Activated T-helper 9 cell treated with anti-CD3 and anti-CD28 coated beads, Interleukin-2, amount 50 U/mL, for 16 hours (primary cell): ENCODE measurements at regions not wholly inside any gene's neighbourhood (a gene's known extent, or its start where the extent isn't known, plus 50 kb on each side); places are given as distances from the start of the nearest gene placed in this dataset.
"Not testable (repeated sequence)": the region's sequence is repeated elsewhere in the genome, so short reads cannot be mapped to it uniquely, and the experiment has no call there.

Experiments
- DNase-seq: peaks from one replicate; pipeline ENCODE4 v3.0.0-alpha.2; 2020; ENCODE audit warnings: low read depth

GRCh38 chrX:65331371-65331770 lies 203.2 kb downstream of the LAS1L start:
- no peak for DNase-seq

DNA sequence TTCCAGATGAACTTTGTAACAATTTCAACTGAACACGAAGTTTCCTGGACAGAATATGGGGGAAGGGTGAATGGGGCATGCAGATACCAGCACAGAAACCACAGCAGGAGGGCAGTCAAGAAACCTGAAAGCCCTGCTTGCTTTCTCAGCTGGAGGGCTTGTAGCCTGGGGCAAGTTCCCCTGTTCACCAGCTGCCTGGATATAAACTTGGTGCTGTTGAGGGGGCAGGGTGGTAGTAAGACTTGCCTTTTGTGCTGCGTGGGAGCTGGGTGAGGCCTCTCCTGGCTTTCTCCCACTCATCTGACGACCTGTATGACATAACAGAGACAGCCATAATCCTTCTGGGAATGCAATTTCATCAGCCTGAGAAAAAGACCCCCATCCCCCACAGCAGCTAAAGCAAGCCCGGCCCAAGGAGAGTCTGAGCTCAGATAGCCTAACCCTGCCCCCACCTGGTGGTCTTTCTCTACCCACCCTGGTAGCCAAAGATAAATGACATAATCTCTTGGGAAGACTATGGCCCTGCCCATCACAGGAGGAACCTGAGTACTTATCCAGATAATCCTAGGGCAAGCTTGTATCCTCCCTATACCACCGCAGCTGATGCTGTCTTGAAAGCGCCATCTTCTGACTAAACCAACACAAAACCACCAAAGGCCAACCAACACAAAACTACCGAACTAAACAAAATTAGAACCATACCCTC lies 234.3 kb downstream of the LAS1L start:
- DNase-seq = no peak

GRCh38 chrX:65282905-65283304 lies 251.7 kb downstream of the LAS1L start:
- not testable (repeated sequence) for DNase-seq

DNA sequence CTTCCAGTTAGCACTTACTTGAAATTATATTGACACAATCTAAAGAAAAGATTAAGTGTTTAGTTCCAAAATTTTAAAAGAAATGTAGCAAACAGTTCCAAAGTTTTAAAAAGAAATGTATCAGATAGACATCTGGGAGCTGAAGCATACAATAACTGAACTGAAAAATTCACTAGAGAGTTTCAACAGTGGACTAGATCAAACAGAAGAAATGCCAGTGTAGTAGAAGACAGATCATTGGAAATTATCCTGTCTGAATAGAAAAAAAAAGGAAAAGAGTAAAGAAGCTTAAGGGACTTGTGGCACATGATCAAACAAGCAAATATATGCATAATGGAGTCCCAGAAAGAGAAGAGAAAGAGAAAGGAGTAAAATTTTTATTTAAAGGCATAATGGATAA lies 261.4 kb downstream of the LAS1L start:
- DNase-seq = no peak

GRCh38 chrX:65266482-65266881 lies 268.1 kb downstream of the LAS1L start:
- no peak for DNase-seq

DNA sequence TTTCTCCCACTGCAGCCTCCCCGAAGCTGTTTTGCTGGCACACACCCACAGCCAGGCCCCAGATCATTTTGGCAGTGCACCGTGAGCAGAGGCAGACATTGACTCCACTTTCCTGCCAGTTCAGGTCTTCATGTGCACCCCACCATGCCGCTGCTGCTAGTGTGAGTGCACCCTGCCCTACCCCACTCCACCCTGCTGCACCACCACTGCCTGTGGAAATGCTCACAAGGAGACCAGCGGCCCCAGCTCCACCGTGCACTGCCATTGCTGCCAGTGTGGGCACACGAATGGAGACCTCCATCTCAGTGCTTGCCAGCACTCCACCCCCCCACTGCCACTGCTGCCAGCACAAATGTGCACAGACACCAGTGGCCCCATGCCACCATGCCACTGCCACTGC lies 277.6 kb upstream of the ZC4H2 start:
- no peak for DNase-seq

DNA sequence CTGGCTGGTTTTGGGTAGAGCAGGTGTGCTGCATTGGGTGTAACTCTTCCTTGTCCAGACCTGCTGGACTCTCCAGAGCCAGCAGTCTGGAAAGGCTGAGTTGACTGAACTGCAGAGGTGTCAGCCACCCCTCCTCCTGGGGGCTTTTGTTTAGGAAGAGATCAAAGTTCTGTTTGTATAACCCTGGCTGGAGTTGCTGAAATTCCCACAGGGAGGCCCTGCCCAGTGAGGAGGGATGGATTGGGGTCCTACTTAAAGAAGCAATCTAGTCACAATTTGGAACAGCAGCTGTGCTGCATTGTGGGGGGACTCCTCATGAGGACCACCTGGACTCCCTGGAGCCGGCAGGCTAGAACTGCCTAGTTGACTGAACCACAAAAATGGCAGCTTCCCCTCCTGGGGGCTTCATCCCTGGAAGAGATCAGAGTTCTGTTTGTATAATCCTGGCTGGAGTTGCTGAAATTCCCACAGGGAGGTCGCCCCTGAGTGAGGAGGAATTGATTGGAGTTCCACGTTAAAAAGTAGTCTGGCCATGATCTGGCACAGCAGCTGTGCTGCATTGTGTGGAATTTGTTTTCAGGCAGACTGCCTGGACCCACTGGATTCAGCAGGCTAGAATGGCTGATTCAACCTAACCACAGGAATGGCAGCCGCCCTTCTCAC lies 264.9 kb upstream of the ZC4H2 start:
- no peak for DNase-seq

GRCh38 chrX:65203545-65203944 lies 227.3 kb upstream of the ZC4H2 start:
- DNase-seq = no peak

- no peak for DNase-seq
Observed at GRCh38 chrX:65196758-65197360, 220.6 kb upstream of the ZC4H2 start.

- DNase-seq = no peak
Observed at GRCh38 chrX:65195621-65196020, 219.4 kb upstream of the ZC4H2 start.

GRCh38 chrX:65194547-65194946 lies 218.3 kb upstream of the ZC4H2 start:
- no peak for DNase-seq

- DNase-seq = not testable (repeated sequence)
Observed at GRCh38 chrX:65163325-65163724, 187.1 kb upstream of the ZC4H2 start.

GRCh38 chrX:65148232-65148631 lies 172.0 kb upstream of the ZC4H2 start:
- no peak for DNase-seq

GRCh38 chrX:65136424-65136823 lies 160.2 kb upstream of the ZC4H2 start:
- DNase-seq = no peak

DNA sequence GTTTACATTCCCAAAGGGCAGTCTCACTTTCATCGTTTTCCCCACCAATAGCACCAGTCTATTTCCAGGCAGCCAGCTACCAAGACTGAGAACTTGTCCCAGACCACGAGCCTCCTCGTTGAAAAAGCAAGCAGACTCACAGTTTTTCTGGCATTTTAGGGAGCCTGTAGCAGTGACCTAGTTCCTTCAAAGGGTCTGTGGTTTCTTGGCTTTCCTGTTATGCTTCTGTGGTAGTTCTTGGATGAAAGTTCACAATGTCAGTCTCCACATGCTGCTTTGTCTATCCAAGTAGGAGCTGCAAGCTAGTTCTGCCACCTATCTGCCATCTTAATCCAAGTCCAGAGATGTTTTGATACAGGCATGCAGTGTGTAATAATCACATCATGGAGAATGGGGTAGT lies 151.6 kb upstream of the ZC4H2 start:
- no peak for DNase-seq

- no peak for DNase-seq
Observed at GRCh38 chrX:65098851-65099250, 122.6 kb upstream of the ZC4H2 start.

DNA sequence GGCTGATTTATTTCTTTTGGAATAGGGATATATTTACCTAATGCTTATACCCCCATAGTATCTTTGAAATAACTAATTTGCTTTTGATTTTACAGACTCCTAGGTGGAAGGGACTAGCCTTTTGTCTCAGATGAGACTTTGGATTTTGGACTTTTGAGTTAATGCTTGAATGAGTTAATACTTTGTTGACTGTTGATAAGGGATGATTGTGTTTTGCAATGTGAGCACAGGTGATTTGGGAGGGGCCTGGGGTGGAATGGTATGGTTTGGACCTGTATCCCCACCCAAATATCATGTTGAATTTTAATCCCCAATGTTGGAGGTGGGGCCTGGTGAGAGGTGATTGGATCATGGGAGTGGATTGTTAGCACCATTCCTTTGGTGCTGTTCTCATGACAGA lies 117.4 kb upstream of the ZC4H2 start:
- DNase-seq = no peak

GRCh38 chrX:65073233-65073632 lies 97.0 kb upstream of the ZC4H2 start:
- DNase-seq = no peak

DNA sequence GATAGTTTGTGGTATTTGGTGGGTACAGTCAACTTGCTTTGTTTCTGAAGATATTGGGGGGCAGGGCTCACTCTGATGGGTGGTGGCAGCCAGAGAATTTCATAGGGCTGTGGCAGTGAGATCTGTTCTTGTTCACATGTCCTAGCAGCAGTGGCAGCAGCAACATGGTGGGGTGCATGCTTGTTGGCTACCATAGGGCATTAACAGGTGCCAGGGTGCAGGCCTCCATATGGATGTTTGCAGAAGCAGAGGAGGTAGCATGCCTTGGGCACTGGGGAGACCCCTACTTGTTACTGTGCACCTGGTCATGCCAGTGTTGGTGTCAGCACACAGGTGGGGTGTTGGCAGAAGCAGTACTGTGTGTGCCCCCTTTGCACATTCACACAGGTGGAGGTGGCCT lies 96.3 kb upstream of the ZC4H2 start:
- DNase-seq = no peak

DNA sequence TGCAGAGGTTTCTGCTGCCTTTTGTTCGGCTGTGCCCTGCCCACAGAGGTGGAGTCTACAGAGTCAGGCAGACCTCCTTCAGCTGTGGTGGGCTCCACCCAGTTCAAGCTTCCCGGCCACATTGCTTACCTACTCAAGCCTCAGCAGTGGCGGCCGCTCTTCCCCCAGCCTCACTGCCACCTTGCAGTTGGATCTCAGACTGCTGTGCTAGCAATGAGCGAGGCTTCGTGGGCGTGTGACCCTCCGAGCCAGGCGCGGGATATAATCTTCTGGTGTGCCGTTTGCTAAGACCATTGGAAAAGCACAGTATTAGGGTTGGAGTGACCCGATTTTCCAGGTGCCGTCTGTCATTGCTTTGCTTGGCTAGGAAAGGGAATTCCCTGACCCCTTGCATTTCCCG lies 82.4 kb upstream of the ZC4H2 start:
- not testable (repeated sequence) for DNase-seq

GRCh38 chrX:65045001-65045400 lies 68.8 kb upstream of the ZC4H2 start:
- DNase-seq = no peak

DNA sequence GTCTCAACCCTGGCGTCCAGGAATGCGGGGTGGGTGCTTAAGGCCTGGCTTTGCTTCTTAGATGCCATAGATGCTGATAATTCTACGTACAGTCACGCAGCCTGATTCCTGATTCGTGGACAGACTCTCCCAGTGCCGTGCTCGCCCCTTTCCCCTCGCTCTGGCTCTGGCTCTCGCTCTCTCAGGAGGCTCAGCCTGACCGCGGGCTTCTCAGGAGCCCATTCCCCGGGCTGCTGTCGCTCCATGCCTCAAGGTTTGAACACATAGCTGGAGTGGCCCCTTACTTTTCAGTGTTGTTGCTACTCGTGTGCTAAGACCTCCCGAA lies 59.2 kb upstream of the ZC4H2 start:
- DNase-seq = peak; percentile 1

DNA sequence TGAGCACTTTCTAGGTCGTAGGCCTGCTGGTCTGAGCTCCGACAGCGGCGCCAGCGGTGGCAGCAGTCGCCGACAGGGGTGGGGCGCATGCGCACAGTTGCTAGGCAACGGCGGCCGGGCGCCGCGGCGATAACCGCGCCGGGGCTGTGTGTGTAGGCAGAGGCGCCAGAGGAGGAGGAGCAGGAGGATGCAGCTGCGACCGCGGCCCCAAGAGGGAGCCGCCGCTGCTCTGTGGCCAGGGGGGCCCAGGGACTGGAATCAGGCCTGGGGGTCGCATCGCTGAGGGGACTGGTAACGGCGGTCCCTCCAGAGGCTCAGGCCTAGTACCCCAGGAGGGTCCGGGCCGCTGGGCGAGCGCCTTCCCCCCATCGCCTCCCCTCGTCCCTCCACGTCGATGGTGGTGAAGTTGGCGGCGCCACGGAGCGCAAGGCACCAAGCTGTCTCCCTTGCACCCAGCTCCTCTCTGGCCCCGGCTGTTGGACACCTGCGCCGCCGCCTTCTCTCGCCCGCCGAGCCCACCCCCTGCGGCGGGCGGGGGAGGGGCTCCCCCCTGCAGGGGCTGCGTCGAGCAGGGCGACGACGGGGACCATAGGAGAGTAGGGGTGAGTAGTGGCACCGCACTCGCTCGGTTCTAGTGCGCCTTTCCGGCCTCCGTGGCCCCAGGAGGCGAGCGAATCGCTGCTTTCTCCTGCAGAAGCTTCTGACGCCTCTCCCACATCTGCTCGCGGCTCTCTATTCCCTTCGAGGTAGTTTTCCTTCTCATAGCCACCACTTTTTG lies 58.6 kb upstream of the ZC4H2 start, which contains the start of gene ZC3H12B:
ZC3H12B (plus strand) TSS at position 159 of the 778 bp plus-strand sequence.
- DNase-seq = peak; percentile 75
